OCI-LY3 (cell line): ENCODE measurements at regions not wholly inside any gene's neighbourhood (a gene's known extent, or its start where the extent isn't known, plus 50 kb on each side); places are given as distances from the start of the nearest gene placed in this dataset.

ENCODE experiments used
- H2AFZ ChIP-seq: fragments of 200-600, 300-600 bp; shearing (Covaris generic); 2 replicates; pipeline ENCODE4 v1.6.0; 2014; ENCODE audit warnings: antibody characterized with exemption, low read depth, low read length
- H3K27ac ChIP-seq: fragments of 200-600, 300-600 bp; sonication (generic); 2 replicates; pipeline ENCODE4 v1.5.1; 2014; ENCODE audit warnings: mild to moderate bottlenecking, low read length, moderate library complexity, mixed read lengths
- H3K27me3 ChIP-seq: fragments of 200-600, 300-600 bp; sonication (generic); 2 replicates; pipeline ENCODE4 v1.6.1; 2014; ENCODE audit warnings: low read depth, low read length, mixed read lengths
- H3K36me3 ChIP-seq: fragments of 200-600, 300-600 bp; sonication (generic); replicated peaks from 2 replicates; pipeline ENCODE3; 2014; ENCODE audit warnings: low read depth, low read length, mixed read lengths
- H3K4me1 ChIP-seq: fragments of 300-600, 200-600 bp; sonication (generic); 2 replicates; pipeline ENCODE4 v1.6.1; 2014; ENCODE audit warnings: low read length, mixed read lengths
- H3K4me2 ChIP-seq: fragments of 200-600, 300-600 bp; sonication (generic); 2 replicates; pipeline ENCODE4 v1.6.1; 2014; ENCODE audit warnings: low read length, mixed read lengths
- H3K4me3 ChIP-seq: fragments of 300-600, 200-600 bp; sonication (generic); 2 replicates; pipeline ENCODE4 v1.5.1; 2014; ENCODE audit warnings: antibody characterized with exemption, mild to moderate bottlenecking, low read length, moderate library complexity
- H3K79me2 ChIP-seq: fragments of 300-600, 200-600 bp; shearing (Covaris generic); 2 replicates; pipeline ENCODE4 v1.6.1; 2014; ENCODE audit warnings: mild to moderate bottlenecking, low read length, mixed read lengths
- H3K9ac ChIP-seq: fragments of 300-600, 200-600 bp; shearing (Covaris generic); 2 replicates; pipeline ENCODE4 v1.6.0; 2014; ENCODE audit warnings: mild to moderate bottlenecking, low read length, moderate library complexity
- H3K9me3 ChIP-seq: fragments of 200-600, 300-600 bp; shearing (Covaris generic); 2 replicates; pipeline ENCODE4 v1.6.1; 2014; ENCODE audit warnings: low read length, mixed read lengths; ENCODE audit not compliant: insufficient read depth
- H4K20me1 ChIP-seq: fragments of 200-600, 300-600 bp; sonication (generic); 2 replicates; pipeline ENCODE4 v1.6.1; 2016; ENCODE audit warnings: low read length, mixed read lengths; ENCODE audit not compliant: insufficient read depth
- EZH2phosphoT487 ChIP-seq: fragments of 200-600 bp; shearing (Covaris generic); IDR thresholded peaks from 2 replicates; pipeline ENCODE4 v1.6.1; 2018; ENCODE audit warnings: antibody characterized with exemption, mixed run types, low read depth
- TF ChIP-seq, protein P1 (sequence below): fragments of 200-600, 300-600 bp; sonication (generic); IDR thresholded peaks from 2 replicates; pipeline ENCODE4 v1.5.1; 2014; ENCODE audit warnings: antibody characterized with exemption, low read length, low read depth

DNA sequence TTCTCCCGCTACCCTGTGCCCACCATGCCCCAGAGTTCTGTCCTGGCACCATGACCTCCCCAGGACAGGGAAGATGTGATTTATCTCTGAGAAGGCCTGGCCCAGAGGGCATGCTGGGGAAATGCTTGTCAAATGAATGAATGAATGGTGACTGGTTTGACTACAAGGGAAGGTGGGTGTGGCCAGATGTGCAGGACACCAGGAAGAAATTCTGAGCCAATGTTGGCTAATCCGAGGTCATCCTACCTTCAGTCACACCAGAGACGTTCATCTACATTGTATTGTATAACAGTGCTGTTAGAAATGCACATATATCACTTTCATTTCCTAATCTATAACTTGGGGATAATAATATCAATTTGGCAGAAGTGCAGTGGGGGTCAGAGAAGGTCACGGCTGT, 138.4 kb downstream of the FAM43A start:
- Histone ChIP-seq H3K27me3 (peaks cover 5% of the 10 kb centered on the region), H3K4me1 (no peaks in the 10 kb centered on the region), H3K4me3 (no peak overlapping the region), H3K79me2 (no peaks in the 10 kb centered on the region), H3K4me2 (no peak overlapping the region), H2AFZ (no peak overlapping the region), H3K36me3 (no peaks in the 10 kb centered on the region), H3K9me3 (no peaks in the 10 kb centered on the region), H3K27ac (no peak overlapping the region), H3K9ac (no peak overlapping the region), H4K20me1 (no peaks in the 10 kb centered on the region)
- no peak for TF ChIP-seq EZH2phosphoT487
- TF ChIP-seq, protein P1, sequence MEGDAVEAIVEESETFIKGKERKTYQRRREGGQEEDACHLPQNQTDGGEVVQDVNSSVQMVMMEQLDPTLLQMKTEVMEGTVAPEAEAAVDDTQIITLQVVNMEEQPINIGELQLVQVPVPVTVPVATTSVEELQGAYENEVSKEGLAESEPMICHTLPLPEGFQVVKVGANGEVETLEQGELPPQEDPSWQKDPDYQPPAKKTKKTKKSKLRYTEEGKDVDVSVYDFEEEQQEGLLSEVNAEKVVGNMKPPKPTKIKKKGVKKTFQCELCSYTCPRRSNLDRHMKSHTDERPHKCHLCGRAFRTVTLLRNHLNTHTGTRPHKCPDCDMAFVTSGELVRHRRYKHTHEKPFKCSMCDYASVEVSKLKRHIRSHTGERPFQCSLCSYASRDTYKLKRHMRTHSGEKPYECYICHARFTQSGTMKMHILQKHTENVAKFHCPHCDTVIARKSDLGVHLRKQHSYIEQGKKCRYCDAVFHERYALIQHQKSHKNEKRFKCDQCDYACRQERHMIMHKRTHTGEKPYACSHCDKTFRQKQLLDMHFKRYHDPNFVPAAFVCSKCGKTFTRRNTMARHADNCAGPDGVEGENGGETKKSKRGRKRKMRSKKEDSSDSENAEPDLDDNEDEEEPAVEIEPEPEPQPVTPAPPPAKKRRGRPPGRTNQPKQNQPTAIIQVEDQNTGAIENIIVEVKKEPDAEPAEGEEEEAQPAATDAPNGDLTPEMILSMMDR: no peak

- no peak overlapping the region for H3K9ac ChIP-seq
- no peak overlapping the region for H3K4me2 ChIP-seq
- H3K9me3 ChIP-seq: no peaks in the 10 kb centered on the region
- H3K79me2 ChIP-seq: no peaks in the 10 kb centered on the region
- H3K27ac ChIP-seq: no peak overlapping the region
- H4K20me1 ChIP-seq: no peaks in the 10 kb centered on the region
- H3K36me3 ChIP-seq: no peaks in the 10 kb centered on the region
- H3K4me1 ChIP-seq: no peaks in the 10 kb centered on the region
- H3K27me3 ChIP-seq: no peaks in the 10 kb centered on the region; the same call in 1 of the 2 replicates
- no peak overlapping the region for H3K4me3 ChIP-seq
- TF ChIP-seq, protein P1: no peak
- TF ChIP-seq EZH2phosphoT487: no peak
- no peak overlapping the region for H2AFZ ChIP-seq
Observed at GRCh38 chr3:194824701-194825111, 139.0 kb downstream of the FAM43A start.

DNA sequence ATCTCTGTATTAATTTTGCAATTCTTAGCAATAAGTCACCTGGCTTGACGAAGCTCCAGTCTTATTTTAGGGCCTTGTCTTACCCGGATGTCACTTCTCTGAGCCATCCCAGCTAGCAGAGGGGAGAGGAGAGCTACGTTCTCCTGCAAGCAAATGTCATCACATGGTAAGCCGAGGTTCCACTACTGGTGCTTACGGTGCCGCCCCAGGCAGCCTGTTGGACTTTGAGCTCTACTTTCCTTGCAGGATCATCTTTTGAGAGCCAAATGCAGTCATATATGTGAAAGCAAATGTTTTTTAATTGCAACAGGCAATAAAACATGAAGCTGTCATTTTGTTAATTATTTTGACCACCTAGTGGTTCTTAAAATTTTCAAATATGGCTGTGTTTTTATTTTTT, 140.9 kb downstream of the FAM43A start:
- H2AFZ ChIP-seq: no peak overlapping the region
- no peak overlapping the region for H3K9ac ChIP-seq
- H3K9me3 ChIP-seq: no peaks in the 10 kb centered on the region
- H3K4me2 ChIP-seq: no peak overlapping the region
- no peaks in the 10 kb centered on the region for H3K79me2 ChIP-seq
- TF ChIP-seq EZH2phosphoT487: no peak
- TF ChIP-seq, protein P1: no peak
- H3K27ac ChIP-seq: no peak overlapping the region
- H3K4me3 ChIP-seq: no peak overlapping the region
- no peaks in the 10 kb centered on the region for H3K36me3 ChIP-seq
- no peaks in the 10 kb centered on the region for H3K27me3 ChIP-seq
- no peaks in the 10 kb centered on the region for H4K20me1 ChIP-seq
- no peaks in the 10 kb centered on the region for H3K4me1 ChIP-seq

GRCh38 chr3:194827486-194827885, 141.8 kb downstream of the FAM43A start:
- no peak overlapping the region for H3K4me3 ChIP-seq

More at GRCh38 chr3:194827486-194827885, 141.8 kb downstream of the FAM43A start:
- no peaks in the 10 kb centered on the region for H3K9me3 ChIP-seq
- H3K27me3 ChIP-seq: no peaks in the 10 kb centered on the region
- H3K27ac ChIP-seq: no peak overlapping the region
- no peaks in the 10 kb centered on the region for H4K20me1 ChIP-seq
- no peak overlapping the region for H2AFZ ChIP-seq
- TF ChIP-seq, protein P1: no peak
- TF ChIP-seq EZH2phosphoT487: no peak
- H3K79me2 ChIP-seq: no peaks in the 10 kb centered on the region
- H3K4me2 ChIP-seq: no peak overlapping the region
- no peak overlapping the region for H3K9ac ChIP-seq
- no peaks in the 10 kb centered on the region for H3K36me3 ChIP-seq
- H3K4me1 ChIP-seq: no peaks in the 10 kb centered on the region
